ENCODE measurements at regions not wholly inside any gene's neighbourhood (a gene's known extent, or its start where the extent isn't known, plus 50 kb on each side); places are given as distances from the start of the nearest gene placed in this dataset.

- no peak for DNase-seq
Measured at GRCh38 chr10:107398115-107398514, 233.6 kb upstream of the SORCS1 start.

GRCh38 chr10:107391901-107392300 is 227.4 kb upstream of the SORCS1 start:
- no peak for DNase-seq

- DNase-seq, result no peak
Measured at GRCh38 chr10:107390563-107390962, 226.1 kb upstream of the SORCS1 start.

GRCh38 chr10:107383357-107383756 is 218.9 kb upstream of the SORCS1 start:
- no peak for DNase-seq

- DNase-seq, result no peak
Measured at GRCh38 chr10:107379601-107380000, 215.1 kb upstream of the SORCS1 start.

- no peak for DNase-seq
Measured at GRCh38 chr10:107371801-107372200, 207.3 kb upstream of the SORCS1 start.

GRCh38 chr10:107364872-107365271 is 200.4 kb upstream of the SORCS1 start:
- DNase-seq, result no peak

- DNase-seq, result no peak
Measured at GRCh38 chr10:107362306-107362705, 197.8 kb upstream of the SORCS1 start.

- DNase-seq, result no peak
Measured at GRCh38 chr10:107357033-107357432, 192.5 kb upstream of the SORCS1 start.

- DNase-seq, result no peak
Measured at GRCh38 chr10:107356396-107356795, 191.9 kb upstream of the SORCS1 start.

- DNase-seq, result no peak
Measured at GRCh38 chr10:107342711-107343110, 178.2 kb upstream of the SORCS1 start.

- DNase-seq, result no peak
Measured at GRCh38 chr10:107341281-107341680, 176.8 kb upstream of the SORCS1 start.

GRCh38 chr10:107340326-107340725 is 175.8 kb upstream of the SORCS1 start:
- no peak for DNase-seq

- DNase-seq, result no peak
Measured at GRCh38 chr10:107336061-107336460, 171.6 kb upstream of the SORCS1 start.

GRCh38 chr10:107317592-107317991 is 153.1 kb upstream of the SORCS1 start:
- no peak for DNase-seq

GRCh38 chr10:107303203-107303602 is 138.7 kb upstream of the SORCS1 start:
- DNase-seq, result no peak

GRCh38 chr10:107299606-107300005 is 135.1 kb upstream of the SORCS1 start:
- no peak for DNase-seq

- DNase-seq, result no peak
Measured at GRCh38 chr10:107284187-107284586, 119.7 kb upstream of the SORCS1 start.

GRCh38 chr10:107280293-107280692 is 115.8 kb upstream of the SORCS1 start:
- no peak for DNase-seq

GRCh38 chr10:107277591-107277990 is 113.1 kb upstream of the SORCS1 start:
- DNase-seq, result no peak

- no peak for DNase-seq
Measured at GRCh38 chr10:107275806-107276205, 111.3 kb upstream of the SORCS1 start.

GRCh38 chr10:107269626-107270025 is 105.1 kb upstream of the SORCS1 start:
- DNase-seq, result no peak

GRCh38 chr10:107264742-107265141 is 100.2 kb upstream of the SORCS1 start:
- DNase-seq, result no peak

- no peak for DNase-seq
Measured at GRCh38 chr10:107244122-107244521, 79.6 kb upstream of the SORCS1 start.

- DNase-seq, result no peak
Measured at GRCh38 chr10:107238275-107238674, 73.8 kb upstream of the SORCS1 start.

GRCh38 chr10:107232013-107232412 is 67.5 kb upstream of the SORCS1 start:
- no peak for DNase-seq
